Muscle of arm (tissue), 1 donor: ENCODE measurements at regions not wholly inside any gene's neighbourhood (a gene's known extent, or its start where the extent isn't known, plus 50 kb on each side); places are given as distances from the start of the nearest gene placed in this dataset.
"Not testable (repeated sequence)": the region's sequence is repeated elsewhere in the genome, so short reads cannot be mapped to it uniquely, and the experiment has no call there.

Experiments
- DNase-seq: peaks from one replicate; pipeline ENCODE4 v3.0.0-alpha.2; 2013

GRCh38 chr1:113185463-113186104 is 112.6 kb downstream of the LRIG2 start:
- DNase-seq = no peak

- no peak for DNase-seq
Observed at GRCh38 chr1:113190078-113190477, 117.1 kb downstream of the LRIG2 start.

DNA sequence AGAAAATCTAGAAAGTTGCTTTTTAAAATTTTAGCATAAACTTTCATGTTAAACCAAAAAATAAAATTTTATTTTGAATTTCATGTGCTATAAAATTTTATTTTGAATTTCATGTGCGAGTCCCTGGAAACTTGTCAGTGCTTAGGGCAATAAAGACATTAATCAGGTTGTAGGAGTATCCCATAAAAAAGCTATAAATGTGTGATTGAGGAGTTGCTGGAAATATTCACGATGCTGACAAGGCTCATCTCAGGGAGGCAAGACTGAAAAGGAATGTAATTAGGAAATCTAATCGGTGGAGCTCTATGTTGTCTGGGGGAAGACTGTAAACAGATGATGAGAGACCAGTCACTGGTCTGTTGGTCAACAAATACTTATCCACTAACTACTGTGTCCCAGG is 117.9 kb downstream of the LRIG2 start:
- DNase-seq = no peak

DNA sequence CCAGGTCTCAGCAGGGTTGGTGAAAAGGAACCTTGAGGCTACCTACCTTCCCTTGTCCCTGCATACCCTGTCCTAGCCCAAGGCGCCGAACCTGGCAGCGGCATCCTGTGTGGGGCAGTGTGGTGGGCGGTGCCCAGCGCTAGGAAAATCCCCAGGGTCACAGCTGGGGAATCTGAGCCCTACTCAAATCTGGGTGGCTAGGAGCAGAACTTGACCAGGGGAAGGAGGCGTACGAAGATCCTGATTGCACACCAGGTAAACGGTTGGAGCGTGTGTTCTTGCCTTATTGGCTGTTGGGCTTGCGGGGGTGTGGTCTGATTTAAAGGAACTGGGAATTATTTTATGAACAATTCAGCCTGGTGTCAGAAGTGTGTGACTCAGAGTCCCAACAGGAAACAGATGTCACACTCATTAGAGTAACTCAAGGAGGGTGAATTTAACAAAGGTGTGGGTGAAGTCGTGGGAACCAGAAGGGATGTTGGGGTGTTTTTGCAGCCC is 118.6 kb downstream of the LRIG2 start:
- DNase-seq = no peak

GRCh38 chr1:113192242-113192641 is 119.2 kb downstream of the LRIG2 start:
- no peak for DNase-seq

DNA sequence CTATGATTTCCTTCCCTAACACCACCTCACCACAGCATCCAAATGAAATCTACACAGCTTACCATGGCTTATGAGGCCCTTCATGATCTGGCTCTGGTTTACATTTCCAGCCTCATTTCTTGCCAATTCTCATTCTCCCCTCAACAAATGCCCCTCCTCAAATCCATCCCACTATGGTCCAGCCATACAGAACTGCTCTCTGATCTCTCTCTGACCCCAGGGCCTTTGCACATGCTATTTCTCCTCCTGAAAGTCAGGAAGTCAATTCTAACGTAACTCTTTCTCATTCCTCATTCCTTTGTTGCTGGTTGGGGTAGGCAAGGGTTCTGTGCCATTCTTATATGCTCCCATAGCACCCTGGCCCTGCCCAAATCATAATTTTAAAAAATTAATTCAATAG is 120.0 kb downstream of the LRIG2 start:
- no peak for DNase-seq

DNA sequence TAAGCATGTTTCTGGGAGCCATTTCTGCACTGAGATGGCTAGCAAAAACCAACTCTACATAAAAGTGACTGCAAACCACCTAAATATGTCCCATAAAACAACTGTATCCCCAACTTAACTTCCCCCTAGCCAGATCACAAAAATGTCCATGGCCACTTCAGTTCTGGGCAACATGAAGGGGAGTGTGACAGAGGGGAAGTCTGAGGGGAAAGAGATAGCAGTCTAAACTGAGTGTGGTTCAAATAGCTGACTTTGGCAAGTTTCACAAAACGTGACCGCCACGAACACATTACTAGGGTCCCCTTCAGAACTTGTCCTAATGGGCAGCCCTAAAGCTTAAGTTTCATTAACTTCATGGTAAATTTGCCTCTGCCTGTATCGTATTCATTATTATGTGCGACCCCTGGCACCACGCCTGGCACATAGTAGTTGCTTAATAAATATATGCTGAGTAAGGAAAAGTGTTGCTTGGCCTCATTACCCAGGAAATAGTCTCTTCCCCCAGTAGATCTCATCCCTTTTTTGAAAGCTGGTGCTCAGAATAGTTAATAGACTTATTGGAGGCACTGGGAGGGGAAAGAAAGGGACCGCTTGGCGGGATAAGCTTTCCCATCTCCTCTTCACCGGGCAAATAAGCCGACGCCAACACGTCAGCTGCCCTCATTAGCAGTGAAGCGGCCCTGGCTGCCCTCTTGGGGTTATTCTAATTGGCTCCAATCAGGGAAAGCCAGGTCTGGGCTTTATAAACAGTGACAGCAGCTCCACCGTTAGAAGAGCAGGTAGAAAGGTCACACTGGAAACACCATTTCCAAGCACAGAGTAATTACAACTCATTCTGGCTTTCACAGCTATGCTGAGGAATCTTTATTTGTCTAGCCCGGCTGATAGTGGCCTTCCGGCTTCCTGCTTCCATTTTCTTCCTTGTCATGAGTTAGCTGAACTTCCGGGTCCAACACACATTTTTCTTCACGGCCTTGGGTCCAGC is 122.1 kb downstream of the LRIG2 start:
- DNase-seq = no peak

DNA sequence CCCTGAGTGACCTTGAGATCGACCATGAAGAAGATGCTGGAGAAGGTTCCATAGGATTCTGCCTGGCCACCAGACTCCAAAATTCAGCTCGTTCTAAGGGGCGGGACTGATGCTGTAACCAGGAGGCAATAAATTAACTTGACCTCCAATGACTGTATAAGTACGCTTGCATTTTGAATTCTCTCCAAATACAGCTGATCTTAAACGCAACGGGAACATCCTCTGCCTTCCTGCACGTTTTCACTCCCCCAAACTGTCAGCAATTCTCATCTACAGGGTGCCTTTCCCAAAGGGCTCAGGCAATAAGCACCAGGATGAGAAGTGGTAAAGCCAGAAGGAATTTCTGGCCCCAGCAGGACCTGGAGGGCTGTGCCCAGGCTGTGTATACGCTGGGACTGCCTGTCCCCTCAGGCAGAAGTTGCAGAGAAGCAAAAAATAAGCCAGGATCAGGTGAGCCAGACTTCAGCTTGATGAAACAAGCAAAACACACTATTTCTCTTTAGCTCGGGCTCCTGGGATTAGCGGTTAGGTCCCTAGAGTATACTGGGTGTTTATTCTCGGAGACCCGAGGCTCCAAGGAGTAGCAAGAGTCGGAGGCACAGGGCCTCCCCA is 124.8 kb downstream of the LRIG2 start:
- DNase-seq = no peak

- no peak for DNase-seq
Observed at GRCh38 chr1:113198806-113199205, 125.8 kb downstream of the LRIG2 start.

DNA sequence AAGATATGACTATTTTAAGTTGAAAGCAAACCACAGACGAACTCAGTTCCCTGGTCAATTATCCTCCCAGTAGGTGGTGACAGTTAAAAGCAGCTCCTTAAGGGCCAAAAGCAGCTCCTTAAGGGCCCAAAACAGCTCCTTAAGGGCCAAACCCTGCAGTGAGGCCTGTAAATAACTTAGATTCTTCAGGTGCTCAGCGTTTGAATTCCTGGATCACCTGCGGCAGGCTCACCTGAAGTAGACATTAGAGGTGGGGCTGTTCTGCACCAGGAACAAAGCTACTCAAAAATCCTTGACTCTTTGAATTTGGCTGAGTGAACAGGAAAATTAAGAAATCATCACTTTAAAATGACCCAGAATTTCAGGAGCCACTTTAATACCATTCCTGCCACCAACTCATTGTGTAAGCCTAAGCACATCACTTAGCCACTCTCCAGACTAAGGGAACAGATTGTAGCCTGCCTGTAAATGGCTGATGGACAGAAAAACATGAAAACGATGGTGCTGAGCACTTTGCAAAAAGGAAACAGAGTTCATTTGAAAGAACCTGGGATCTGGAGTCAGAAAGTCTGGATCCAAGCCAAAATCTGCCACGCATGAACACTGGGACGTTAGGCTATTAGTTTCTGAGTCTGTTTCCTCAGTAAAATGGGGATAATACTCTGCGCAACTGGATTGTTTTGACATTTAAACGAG is 126.9 kb downstream of the LRIG2 start:
- no peak for DNase-seq

GRCh38 chr1:113201560-113201959 is 128.6 kb downstream of the LRIG2 start:
- DNase-seq = no peak

DNA sequence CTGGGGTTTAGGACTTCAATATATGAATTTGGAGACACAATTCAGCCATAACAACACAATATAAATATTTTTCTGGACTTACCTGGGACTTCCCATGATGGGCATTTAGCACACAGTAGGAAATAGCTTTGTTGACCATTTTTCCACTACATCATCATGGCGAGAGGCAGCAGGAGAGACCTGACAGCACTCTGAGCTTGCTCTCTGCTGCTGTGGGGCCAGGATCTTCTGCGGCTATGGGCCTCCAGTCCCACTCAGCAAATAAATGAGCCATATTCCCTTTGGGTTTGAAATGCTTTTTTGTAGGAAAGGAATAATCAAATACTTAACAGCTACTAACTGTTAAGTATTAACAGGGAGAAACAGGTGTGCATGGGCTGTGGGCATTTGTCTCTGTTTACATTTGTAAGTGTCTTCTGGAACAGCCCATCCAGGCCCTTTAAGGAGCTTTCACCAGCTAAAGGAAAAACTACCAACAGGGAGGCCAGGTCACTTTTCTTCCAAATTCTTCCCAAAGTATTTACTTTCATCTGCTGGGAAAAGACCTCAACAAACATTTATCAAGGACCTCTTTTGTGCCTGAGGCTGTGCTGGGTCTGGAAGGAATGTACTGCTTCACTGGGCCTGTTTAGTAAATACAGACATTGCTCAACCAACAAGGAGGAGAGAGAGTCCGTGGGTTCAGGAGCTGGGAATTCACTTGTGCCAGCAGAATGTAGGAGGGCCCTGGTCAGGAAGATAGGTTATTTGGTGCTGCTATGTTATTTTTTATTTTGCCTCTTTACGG is 133.2 kb downstream of the LRIG2 start:
- DNase-seq = no peak

DNA sequence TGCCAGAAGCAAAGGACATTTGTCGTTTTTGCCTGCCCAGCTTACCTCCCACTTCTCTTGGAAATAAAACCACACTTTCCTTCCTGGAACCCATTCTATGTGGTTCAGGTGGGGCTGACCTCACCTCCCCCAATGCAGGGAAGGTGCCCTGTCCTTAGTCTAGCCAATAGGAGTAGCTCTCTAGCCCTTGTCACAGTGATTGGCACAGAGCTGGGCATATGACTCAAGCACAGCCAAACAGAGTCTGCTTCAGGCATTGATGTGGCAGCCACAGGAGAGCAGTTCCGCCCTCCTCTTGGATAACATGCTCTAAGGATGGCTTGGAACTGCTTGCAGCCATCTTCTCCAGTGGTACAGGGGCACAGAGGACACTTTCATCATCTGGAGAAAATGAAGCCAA is 134.0 kb downstream of the LRIG2 start:
- DNase-seq = no peak

DNA sequence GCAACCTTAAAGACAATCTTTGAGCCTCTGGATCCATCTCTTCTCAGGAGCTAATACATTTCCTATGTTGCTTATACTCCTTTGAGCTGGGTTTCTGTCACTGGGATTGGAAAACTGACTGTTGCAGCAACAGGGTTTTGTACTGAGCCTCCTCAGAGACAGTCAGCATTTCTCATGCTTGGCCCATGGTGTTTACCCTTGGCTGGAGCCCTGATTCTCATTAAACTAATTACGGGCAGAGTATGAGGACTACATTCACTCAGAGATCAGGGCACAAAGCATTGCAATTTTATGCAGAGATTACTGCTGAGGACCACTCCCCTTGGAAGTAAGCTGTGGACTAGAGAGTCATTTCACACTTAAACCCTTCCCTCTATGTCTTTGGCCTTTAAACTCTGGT is 134.5 kb downstream of the LRIG2 start:
- DNase-seq = no peak

GRCh38 chr1:113208425-113208824 is 135.4 kb downstream of the LRIG2 start:
- DNase-seq = not testable (repeated sequence)

- no peak for DNase-seq
Observed at GRCh38 chr1:113210248-113210647, 137.2 kb downstream of the LRIG2 start.

GRCh38 chr1:113211467-113211866 is 138.5 kb downstream of the LRIG2 start:
- no peak for DNase-seq

DNA sequence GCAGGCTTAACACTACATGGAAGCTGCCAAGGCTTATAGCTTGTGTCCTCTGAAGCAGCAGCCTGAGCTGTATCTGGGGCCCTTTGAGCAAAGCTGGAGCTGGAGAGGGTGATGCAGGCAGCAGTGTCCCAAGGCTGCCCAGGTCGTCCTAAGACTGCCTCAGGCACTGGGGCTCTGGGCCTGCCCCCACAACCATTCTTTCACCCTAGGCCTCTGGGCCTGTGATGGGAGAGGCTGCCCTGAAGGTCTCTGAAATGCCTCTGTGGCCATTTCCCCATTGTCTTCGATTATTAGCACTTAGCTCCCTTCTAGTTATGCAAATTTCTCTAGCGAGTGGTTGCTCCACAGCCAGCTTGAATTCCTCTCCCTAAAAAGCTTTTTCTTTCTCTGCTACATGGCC is 142.0 kb downstream of the LRIG2 start:
- no peak for DNase-seq

- no peak for DNase-seq
Observed at GRCh38 chr1:113216664-113217063, 143.7 kb downstream of the LRIG2 start.

- DNase-seq = no peak
Observed at GRCh38 chr1:113217447-113218208, 144.6 kb downstream of the LRIG2 start.
